ENCODE measurements at regions not wholly inside any gene's neighbourhood (a gene's known extent, or its start where the extent isn't known, plus 50 kb on each side); places are given as distances from the start of the nearest gene placed in this dataset.
"Not testable (repeated sequence)": the region's sequence is repeated elsewhere in the genome, so short reads cannot be mapped to it uniquely, and the experiment has no call there.

- not testable (repeated sequence) for TF ChIP-seq FOXK2 (IDR thresholded peaks at IDR 0.05); SUZ12 (IDR thresholded peaks at IDR 0.05); ARNT (IDR thresholded peaks at IDR 0.05); SP1 (IDR thresholded peaks at IDR 0.05); TARDBP (IDR thresholded peaks at IDR 0.05); FOXM1 (IDR thresholded peaks at IDR 0.05; ENCODE audit: borderline replicate concordance); ZNF384 (IDR thresholded peaks at IDR 0.05); CTBP1 (IDR thresholded peaks at IDR 0.05; ENCODE audit: borderline replicate concordance); FOXA1 (IDR thresholded peaks at IDR 0.05); NFRKB (IDR thresholded peaks at IDR 0.05); BHLHE40 (IDR thresholded peaks at IDR 0.05; ENCODE audit: borderline replicate concordance); ELF4 (IDR thresholded peaks at IDR 0.05); L3MBTL2 (conservative IDR thresholded peaks at IDR 0.05)
Measured at GRCh38 chr11:7192785-7193184, 58.9 kb upstream of the SYT9 start.

All from HEK293T (cell line).